GM12864 (cell line): ENCODE measurements at regions not wholly inside any gene's neighbourhood (a gene's known extent, or its start where the extent isn't known, plus 50 kb on each side); places are given as distances from the start of the nearest gene placed in this dataset.

Experiments
- DNase-seq: peaks from one replicate; pipeline ENCODE4 v3.0.0-alpha.2; 2011; ENCODE audit warnings: low read depth
- H3K4me3 ChIP-seq: 2 replicates; pipeline ENCODE4 v1.5.1; 2011; ENCODE audit warnings: mild to moderate bottlenecking, low read depth, low read length, control low read depth
- CTCF ChIP-seq: IDR thresholded peaks from 2 replicates; pipeline ENCODE4 v1.5.1; 2011; ENCODE audit warnings: low read depth, mild to moderate bottlenecking, moderate library complexity, low read length, control low read depth, inconsistent platforms; ENCODE audit errors: missing control alignments

- H3K4me3 ChIP-seq: no peak overlapping the region
- TF ChIP-seq CTCF: no peak
- DNase-seq: no peak
These were observed 85.3 kb downstream of the C16orf95 start for GRCh38 chr16:87231911-87232310.

DNA sequence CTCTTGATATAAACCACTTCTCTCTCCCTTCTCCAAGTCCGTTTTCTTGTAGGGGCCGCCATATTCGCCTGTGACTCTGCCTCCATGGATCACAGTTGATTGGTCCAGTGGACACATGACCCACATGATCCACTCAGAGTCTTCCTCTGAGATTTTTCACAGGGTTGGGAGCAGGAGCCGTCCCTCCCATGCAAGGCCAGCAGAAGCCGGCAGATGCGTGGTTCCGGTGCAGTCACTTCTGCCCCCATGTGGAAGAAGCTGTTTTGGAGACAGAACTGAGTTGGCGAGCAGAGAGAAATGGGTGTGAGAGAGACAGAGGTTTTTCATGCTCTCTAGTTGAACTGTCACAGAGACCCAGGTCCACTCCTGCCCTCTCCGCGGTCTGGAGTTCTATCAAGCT, 83.3 kb downstream of the C16orf95 start:
- no peak for DNase-seq
- no peak overlapping the region for H3K4me3 ChIP-seq
- TF ChIP-seq CTCF: no peak

- DNase-seq: no peak
- no peak overlapping the region for H3K4me3 ChIP-seq
- TF ChIP-seq CTCF: no peak
These were observed 82.6 kb downstream of the C16orf95 start for GRCh38 chr16:87234601-87235000.

- DNase-seq: no peak
- no peak overlapping the region for H3K4me3 ChIP-seq
- peak; percentile 1 for TF ChIP-seq CTCF
These were observed 81.2 kb downstream of the C16orf95 start for GRCh38 chr16:87235810-87236515.

GRCh38 chr16:87236516-87237115, 80.6 kb downstream of the C16orf95 start:
- TF ChIP-seq CTCF: no peak
- H3K4me3 ChIP-seq: no peak overlapping the region
- no peak for DNase-seq

GRCh38 chr16:87238361-87238715, 78.9 kb downstream of the C16orf95 start:
- TF ChIP-seq CTCF: no peak
- no peak for DNase-seq

GRCh38 chr16:87239545-87239944, 77.6 kb downstream of the C16orf95 start:
- no peak for DNase-seq
- no peak for TF ChIP-seq CTCF

More at GRCh38 chr16:87238361-87238715, 78.9 kb downstream of the C16orf95 start:
- no peak overlapping the region for H3K4me3 ChIP-seq

More at GRCh38 chr16:87239545-87239944, 77.6 kb downstream of the C16orf95 start:
- no peak overlapping the region for H3K4me3 ChIP-seq
